ENCODE measurements at regions not wholly inside any gene's neighbourhood (a gene's known extent, or its start where the extent isn't known, plus 50 kb on each side); places are given as distances from the start of the nearest gene placed in this dataset.

- no peak overlapping the region for H3K27ac ChIP-seq (ENCODE audit: low read depth, low read length)
- no peaks in the 10 kb centered on the region for H3K9me2 ChIP-seq (replicated peaks; ENCODE audit: insufficient read depth, low read length)
- H2AFZ ChIP-seq (ENCODE audit: low read depth, low read length, severe bottlenecking), result no peak overlapping the region
- no peaks in the 10 kb centered on the region for H3K9me3 ChIP-seq (ENCODE audit: insufficient read depth, low read length)
- H3K4me2 ChIP-seq (ENCODE audit: low read depth, low read length, poor library complexity, severe bottlenecking), result no peak overlapping the region
- no peaks in the 10 kb centered on the region for H3F3A ChIP-seq (ENCODE audit: insufficient read depth)
- no peak overlapping the region for H3K4me3 ChIP-seq (ENCODE audit: insufficient read depth, low read length, poor library complexity, severe bottlenecking)
- TF ChIP-seq CTCF (IDR thresholded peaks at IDR 0.05; ENCODE audit: insufficient read depth, low read length, poor library complexity, severe bottlenecking) (no peak), EZH2phosphoT487 (conservative IDR thresholded peaks at IDR 0.05; ENCODE audit: low read length) (no peak)
- H3K79me2 ChIP-seq (ENCODE audit: insufficient read depth, low read length), result peaks cover 7% of the 10 kb centered on the region; the same call in 1 of the 2 replicates
- H3K9ac ChIP-seq (ENCODE audit: low read length), result no peak overlapping the region
- H4K20me1 ChIP-seq (ENCODE audit: low read depth, low read length), result no peaks in the 10 kb centered on the region
- H3K27me3 ChIP-seq (ENCODE audit: low read length), result no peaks in the 10 kb centered on the region
- 0 out of 2 replicates have a peak, but pooled peaks cover 2% of the 10 kb centered on the region for H3K36me3 ChIP-seq (ENCODE audit: low read length)
Measured at GRCh38 chr6:150740453-150740852, 125.0 kb upstream of the MTHFD1L start.

- no peaks in the 10 kb centered on the region for H4K20me1 ChIP-seq (ENCODE audit: low read depth, low read length)
- no peak overlapping the region for H3K4me3 ChIP-seq (ENCODE audit: insufficient read depth, low read length, poor library complexity, severe bottlenecking)
- no peaks in the 10 kb centered on the region; the same call in 1 of the 2 replicates for H3K79me2 ChIP-seq (ENCODE audit: insufficient read depth, low read length)
- H3K27me3 ChIP-seq (ENCODE audit: low read length), result no peaks in the 10 kb centered on the region
- no peak overlapping the region for H3K27ac ChIP-seq (ENCODE audit: low read depth, low read length)
- no peaks in the 10 kb centered on the region for H3K9me3 ChIP-seq (ENCODE audit: insufficient read depth, low read length)
- no peak overlapping the region for H3K9ac ChIP-seq (ENCODE audit: low read length)
- no peaks in the 10 kb centered on the region for H3F3A ChIP-seq (ENCODE audit: insufficient read depth)
- H3K9me2 ChIP-seq (replicated peaks; ENCODE audit: insufficient read depth, low read length), result no peaks in the 10 kb centered on the region
- no peak overlapping the region for H3K4me2 ChIP-seq (ENCODE audit: low read depth, low read length, poor library complexity, severe bottlenecking)
- no peak overlapping the region for H2AFZ ChIP-seq (ENCODE audit: low read depth, low read length, severe bottlenecking)
- TF ChIP-seq EZH2phosphoT487 (conservative IDR thresholded peaks at IDR 0.05; ENCODE audit: low read length), result no peak
- peak; percentile 74 for TF ChIP-seq CTCF (IDR thresholded peaks at IDR 0.05; ENCODE audit: insufficient read depth, low read length, poor library complexity, severe bottlenecking)
- H3K36me3 ChIP-seq (ENCODE audit: low read length), result no peaks in the 10 kb centered on the region
Measured at GRCh38 chr6:150741633-150742200, 123.8 kb upstream of the MTHFD1L start.

GRCh38 chr6:150744522-150745260, 120.8 kb upstream of the MTHFD1L start:
- H3K36me3 ChIP-seq (ENCODE audit: low read length), result no peaks in the 10 kb centered on the region
- H3F3A ChIP-seq (ENCODE audit: insufficient read depth), result no peaks in the 10 kb centered on the region
- H3K9ac ChIP-seq (ENCODE audit: low read length), result no peak overlapping the region
- H3K4me2 ChIP-seq (ENCODE audit: low read depth, low read length, poor library complexity, severe bottlenecking), result no peak overlapping the region
- H3K79me2 ChIP-seq (ENCODE audit: insufficient read depth, low read length), result no peaks in the 10 kb centered on the region; the same call in 1 of the 2 replicates
- H3K9me3 ChIP-seq (ENCODE audit: insufficient read depth, low read length), result no peaks in the 10 kb centered on the region
- no peaks in the 10 kb centered on the region for H4K20me1 ChIP-seq (ENCODE audit: low read depth, low read length)
- no peak overlapping the region for H2AFZ ChIP-seq (ENCODE audit: low read depth, low read length, severe bottlenecking)
- H3K9me2 ChIP-seq (replicated peaks; ENCODE audit: insufficient read depth, low read length), result no peaks in the 10 kb centered on the region
- no peak overlapping the region for H3K4me3 ChIP-seq (ENCODE audit: insufficient read depth, low read length, poor library complexity, severe bottlenecking)
- no peak overlapping the region for H3K27ac ChIP-seq (ENCODE audit: low read depth, low read length)
- TF ChIP-seq EZH2phosphoT487 (conservative IDR thresholded peaks at IDR 0.05; ENCODE audit: low read length) (no peak), CTCF (IDR thresholded peaks at IDR 0.05; ENCODE audit: insufficient read depth, low read length, poor library complexity, severe bottlenecking) (no peak)
- H3K27me3 ChIP-seq (ENCODE audit: low read length), result no peaks in the 10 kb centered on the region

All from SU-DHL-6 (cell line).